NCI-H446 treated with DMSO at 0.1 percent for 48 hours (cell line): ENCODE measurements at regions not wholly inside any gene's neighbourhood (a gene's known extent, or its start where the extent isn't known, plus 50 kb on each side); places are given as distances from the start of the nearest gene placed in this dataset.
"Not testable (repeated sequence)": the region's sequence is repeated elsewhere in the genome, so short reads cannot be mapped to it uniquely, and the experiment has no call there.

Source experiments
- DNase-seq: peaks from one replicate; lab custom pipeline; 2025; lab: John Stamatoyannopoulos, UW

- DNase-seq: no peak
These were observed 462.7 kb upstream of the CXADR start for GRCh38 chr21:17050156-17050555.

DNA sequence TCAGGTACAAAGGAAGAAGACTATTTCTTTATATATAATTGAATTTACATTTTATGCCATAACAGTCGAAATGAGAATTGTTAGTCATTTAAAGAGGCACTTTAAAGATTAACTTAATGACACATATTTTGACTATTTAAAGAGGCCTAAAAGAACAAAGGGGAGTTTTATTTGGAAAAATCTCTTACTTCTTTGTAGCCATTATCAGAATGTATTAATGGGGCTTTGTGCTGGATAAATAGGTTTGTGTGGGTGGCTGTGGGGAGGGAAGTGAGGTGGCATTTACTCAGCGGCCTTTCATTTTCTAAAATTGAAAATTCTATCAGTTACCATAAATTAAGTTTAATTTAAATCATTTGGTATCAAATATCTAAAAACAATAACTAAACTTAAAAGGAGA, 462.2 kb upstream of the CXADR start:
- DNase-seq: no peak

- no peak for DNase-seq
These were observed 461.8 kb upstream of the CXADR start for GRCh38 chr21:17051054-17051453.

DNA sequence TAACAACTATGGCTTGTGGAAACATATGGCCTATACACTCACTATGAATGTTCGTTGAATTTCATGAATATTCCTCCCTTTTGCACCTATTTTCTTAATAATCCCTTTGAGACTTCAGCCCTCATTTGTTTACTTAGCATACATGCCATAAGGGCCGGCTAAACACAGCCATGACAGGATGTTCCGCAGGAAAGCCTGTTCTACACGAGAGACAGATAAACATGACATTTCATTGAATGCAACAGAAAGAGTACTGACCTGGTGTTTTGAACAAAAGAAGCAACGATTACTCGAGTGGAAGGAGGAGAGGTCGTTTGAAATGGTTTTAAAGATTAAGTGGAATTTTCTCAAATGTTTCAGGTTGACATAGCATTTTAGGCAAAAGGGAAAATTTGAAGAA, 459.5 kb upstream of the CXADR start:
- no peak for DNase-seq

DNA sequence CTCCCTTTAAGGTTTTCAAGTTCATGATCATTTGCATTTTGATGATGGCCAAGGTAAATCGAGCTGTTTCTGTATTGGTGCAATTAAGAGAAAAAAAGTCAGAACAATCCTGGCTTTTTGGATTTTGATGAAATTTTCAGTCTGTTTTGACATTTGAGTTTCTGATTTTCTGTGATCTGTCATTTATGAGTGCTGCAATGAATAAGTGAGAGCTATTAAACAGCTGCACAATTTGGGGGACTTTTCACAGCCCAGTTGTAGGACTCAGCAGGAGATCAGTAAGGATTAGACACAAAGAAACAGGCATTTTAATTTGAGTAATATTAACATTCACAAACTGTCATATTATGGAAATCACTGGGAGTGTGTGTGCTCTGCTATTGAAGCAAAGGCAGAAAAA, 452.9 kb upstream of the CXADR start:
- no peak for DNase-seq

GRCh38 chr21:17066006-17066405, 446.8 kb upstream of the CXADR start:
- no peak for DNase-seq

DNA sequence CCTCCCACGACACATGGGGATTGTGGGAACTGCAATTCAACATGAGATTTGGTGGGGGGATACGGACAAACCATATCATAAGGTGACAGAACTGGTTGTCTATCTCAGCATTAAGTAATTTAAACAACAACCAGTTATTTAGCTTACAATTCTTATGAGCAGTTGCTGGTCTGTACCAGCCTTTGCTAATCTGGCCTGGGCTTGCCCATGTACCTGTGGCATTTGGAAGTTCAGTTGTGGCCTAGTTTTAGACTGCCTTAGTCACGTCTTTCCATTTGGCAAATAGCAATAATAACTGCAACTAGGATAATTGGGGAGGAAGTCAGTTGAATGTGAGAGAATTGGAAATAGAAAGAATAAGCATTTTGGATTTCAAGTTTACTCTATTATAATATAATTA, 441.8 kb upstream of the CXADR start:
- DNase-seq: no peak

- no peak for DNase-seq
These were observed 431.6 kb upstream of the CXADR start for GRCh38 chr21:17081193-17081592.

DNA sequence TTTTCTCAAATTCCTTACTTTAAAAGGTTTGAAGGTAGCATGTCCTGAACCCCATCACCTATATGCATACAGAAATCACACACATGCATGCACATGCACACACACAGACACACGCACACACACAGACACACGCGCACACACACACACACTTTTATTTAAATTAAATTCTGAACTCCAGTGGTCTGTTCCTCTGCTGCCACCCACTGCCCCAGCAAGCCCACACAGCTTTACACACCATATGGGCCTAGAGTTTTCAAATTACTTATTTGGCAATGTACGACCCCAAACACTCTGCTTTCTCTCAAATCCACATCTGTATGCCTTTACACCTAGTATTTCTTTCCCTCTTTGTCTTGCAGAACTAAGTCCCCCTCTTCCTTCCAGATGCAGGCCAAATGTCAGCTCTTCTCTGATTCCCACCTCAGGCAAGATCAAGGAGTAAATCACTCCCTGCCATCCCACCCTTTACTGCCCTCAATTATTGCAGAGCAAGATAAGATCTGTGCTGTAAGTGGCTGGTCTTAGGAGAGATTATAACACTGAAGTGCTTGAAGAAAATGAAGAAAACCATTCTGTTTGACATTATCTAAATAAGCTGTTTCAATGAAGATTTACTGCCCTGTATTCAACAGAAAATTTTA, 429.9 kb upstream of the CXADR start:
- DNase-seq: no peak

- no peak for DNase-seq
These were observed 427.1 kb upstream of the CXADR start for GRCh38 chr21:17085707-17086106.

GRCh38 chr21:17088500-17088899, 424.3 kb upstream of the CXADR start:
- DNase-seq: no peak

DNA sequence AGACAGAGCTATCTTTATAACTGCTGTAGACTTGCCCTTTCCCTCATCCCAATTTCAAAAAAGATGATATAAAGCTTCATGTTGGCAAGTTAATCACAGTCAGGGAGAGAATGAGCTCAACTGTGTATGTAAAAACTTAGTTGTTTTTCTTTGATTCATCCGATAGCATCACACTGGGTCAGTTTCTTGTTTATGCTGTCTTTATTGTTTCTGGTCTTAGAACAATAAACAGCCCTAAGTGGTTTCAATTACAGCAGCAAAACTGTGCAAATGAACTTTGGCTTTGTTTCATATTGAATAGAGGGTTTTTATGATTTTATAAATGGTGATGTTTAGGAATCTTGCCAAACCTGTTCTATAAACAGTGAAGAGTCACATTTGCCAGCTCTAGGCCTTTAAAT, 423.8 kb upstream of the CXADR start:
- no peak for DNase-seq

DNA sequence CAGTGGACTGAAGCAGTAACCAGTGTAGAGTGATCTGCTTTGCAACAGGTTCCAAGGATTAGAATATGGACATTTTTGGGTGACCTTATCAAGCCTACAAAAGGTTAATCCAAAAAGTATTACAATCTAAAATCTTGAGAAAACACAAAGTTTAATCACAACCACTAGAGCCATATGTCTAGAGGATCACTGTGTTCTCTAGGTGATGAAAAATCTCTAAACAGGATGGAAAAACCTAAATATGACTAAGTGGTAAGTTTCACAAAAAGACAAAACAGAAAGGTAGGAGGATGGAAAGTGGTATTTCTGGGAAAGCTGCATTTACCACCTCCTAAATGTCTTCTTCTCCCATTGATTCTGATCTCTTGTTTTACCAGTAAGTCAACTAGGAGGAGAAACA, 411.1 kb upstream of the CXADR start:
- no peak for DNase-seq

GRCh38 chr21:17105932-17106331, 406.9 kb upstream of the CXADR start:
- DNase-seq: no peak

DNA sequence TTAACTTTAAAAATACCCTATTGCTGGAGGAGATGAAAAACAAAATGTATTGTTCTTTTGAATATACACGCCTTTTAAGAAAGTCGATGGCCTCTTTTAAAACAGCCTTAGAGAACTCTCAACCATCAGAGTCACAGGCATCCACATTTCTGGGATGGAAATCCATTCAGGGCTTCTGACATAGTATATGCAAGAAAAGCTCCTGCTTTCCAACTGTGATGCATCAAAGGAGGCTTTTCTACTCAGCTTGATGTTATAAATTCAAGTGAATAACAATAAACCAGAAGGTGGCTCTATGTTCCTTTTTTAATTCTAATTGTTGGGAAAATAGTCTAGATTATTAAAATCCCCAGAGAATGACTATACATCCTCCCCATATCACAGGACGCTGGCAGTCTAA, 398.8 kb upstream of the CXADR start:
- no peak for DNase-seq

DNA sequence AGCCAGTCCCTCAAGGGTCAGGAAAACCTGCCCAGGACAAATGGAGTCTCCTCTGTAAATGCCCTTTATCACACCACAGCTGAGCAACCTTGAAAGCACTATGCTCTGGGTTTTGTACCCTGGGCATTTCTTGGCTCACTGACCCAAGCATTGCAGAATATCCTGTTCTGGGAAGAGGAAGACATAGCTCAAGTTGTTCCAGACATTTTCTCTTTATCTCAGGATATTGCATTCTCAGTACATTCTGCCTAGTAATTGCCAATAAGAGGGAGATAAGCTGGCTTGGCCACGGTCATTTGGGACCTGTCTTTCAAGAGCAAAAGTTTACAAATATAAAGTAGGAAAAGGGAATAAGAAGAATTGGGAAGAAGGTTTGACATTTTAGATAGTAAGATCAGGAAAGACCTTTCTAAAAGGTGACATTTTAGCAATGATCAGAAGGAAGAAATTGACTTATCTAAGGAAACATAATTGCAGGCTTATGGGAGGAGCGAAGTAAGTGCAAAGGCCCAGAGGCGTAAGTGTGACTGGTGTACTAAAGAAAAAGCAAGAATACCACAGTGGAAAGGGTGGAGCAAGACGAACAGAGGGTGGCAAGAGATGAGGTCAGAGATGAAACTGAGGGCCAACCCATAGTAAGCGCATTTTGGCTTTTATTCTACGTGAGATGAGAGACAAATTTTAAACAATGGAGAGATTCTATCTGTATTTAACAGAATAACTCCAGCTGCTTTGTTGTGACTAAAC, 394.0 kb upstream of the CXADR start:
- no peak for DNase-seq

GRCh38 chr21:17119466-17120297, 393.2 kb upstream of the CXADR start:
- no peak for DNase-seq

DNA sequence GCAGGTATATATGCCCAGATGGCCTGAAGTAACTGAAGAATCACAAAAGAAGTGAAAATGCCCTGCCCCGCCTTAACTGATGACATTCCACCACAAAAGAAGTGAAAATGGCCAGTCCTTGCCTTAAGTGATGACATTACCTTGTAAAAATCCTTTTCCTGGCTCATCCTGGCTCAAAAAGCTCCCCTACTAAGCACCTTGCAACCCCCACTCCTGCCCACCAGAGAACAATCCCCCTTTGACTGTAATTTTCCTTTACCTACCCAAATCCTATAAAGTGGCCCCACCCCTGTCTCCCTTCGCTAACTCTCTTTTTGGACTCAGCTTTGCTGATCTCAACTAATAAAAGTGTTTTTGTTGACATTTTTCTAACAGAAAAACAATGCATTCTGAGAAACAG, 385.4 kb upstream of the CXADR start:
- DNase-seq: not testable (repeated sequence)

DNA sequence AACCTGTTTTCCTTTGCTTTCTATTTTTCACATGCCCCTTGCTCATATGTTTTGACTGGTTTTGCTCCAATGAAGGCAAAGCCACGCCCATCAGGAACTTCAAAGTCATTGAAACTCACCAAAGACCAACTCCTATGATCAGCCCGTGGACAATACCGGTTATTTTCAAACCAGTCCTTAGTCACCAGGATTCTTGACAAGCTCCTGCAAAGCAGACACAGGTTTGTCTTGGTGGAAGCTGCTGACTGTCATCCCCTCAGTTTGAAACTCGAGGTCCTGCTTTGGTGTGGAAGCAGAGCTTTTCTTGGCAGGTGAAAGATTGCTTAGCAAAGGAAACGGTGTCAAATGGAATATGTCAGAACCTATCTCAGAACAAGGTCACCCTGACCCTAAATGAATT, 384.7 kb upstream of the CXADR start:
- DNase-seq: no peak

DNA sequence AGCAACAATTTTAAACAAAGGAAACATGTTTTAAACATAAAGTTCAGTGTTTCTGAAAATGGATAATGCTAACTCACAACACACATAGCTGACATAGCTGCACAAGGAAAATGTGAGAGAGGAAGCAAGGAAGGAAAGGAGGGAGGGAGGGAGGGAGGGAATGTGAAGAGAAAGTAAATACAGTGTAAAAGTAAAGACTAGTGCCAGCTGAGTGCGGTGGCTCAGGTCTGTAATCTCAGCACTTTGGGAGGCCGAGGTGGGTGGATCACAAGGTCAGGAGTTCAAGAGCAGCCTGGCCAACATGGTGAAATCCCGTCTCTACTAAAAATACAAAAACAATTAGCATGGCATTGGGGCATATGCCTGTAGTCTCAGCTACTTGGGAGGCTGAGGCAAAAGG, 373.7 kb upstream of the CXADR start:
- not testable (repeated sequence) for DNase-seq

GRCh38 chr21:17139696-17140095, 373.1 kb upstream of the CXADR start:
- DNase-seq: no peak

- DNase-seq: no peak
These were observed 366.4 kb upstream of the CXADR start for GRCh38 chr21:17146426-17146825.

- no peak for DNase-seq
These were observed 353.1 kb upstream of the CXADR start for GRCh38 chr21:17159697-17160096.
